CD4-positive, alpha-beta T cell treated with Interleukin-17A for 1 hour (primary cell): ENCODE measurements at regions not wholly inside any gene's neighbourhood (a gene's known extent, or its start where the extent isn't known, plus 50 kb on each side); places are given as distances from the start of the nearest gene placed in this dataset.

Experiments used
- DNase-seq: peaks from one replicate; pipeline ENCODE4 v3.0.0-alpha.2; 2020

GRCh38 chr10:25661632-25662031 is 272.4 kb upstream of the MYO3A start:
- DNase-seq, result no peak

- DNase-seq, result no peak
Observed at GRCh38 chr10:25666276-25666675, 267.8 kb upstream of the MYO3A start.

- DNase-seq, result no peak
Observed at GRCh38 chr10:25675204-25675603, 258.8 kb upstream of the MYO3A start.

- no peak for DNase-seq
Observed at GRCh38 chr10:25675615-25676014, 258.4 kb upstream of the MYO3A start.

GRCh38 chr10:25678220-25678619 is 255.8 kb upstream of the MYO3A start:
- no peak for DNase-seq

- no peak for DNase-seq
Observed at GRCh38 chr10:25678666-25679065, 255.4 kb upstream of the MYO3A start.

GRCh38 chr10:25682203-25682851 is 251.7 kb upstream of the MYO3A start:
- DNase-seq, result no peak

GRCh38 chr10:25683344-25683743 is 250.7 kb upstream of the MYO3A start:
- no peak for DNase-seq

- DNase-seq, result no peak
Observed at GRCh38 chr10:25687521-25687920, 246.5 kb upstream of the MYO3A start.

- no peak for DNase-seq
Observed at GRCh38 chr10:25689346-25690100, 244.5 kb upstream of the MYO3A start.

- DNase-seq, result no peak
Observed at GRCh38 chr10:25692761-25693160, 241.3 kb upstream of the MYO3A start.

- DNase-seq, result no peak
Observed at GRCh38 chr10:25694206-25694933, 239.7 kb upstream of the MYO3A start.

GRCh38 chr10:25694971-25695370 is 239.1 kb upstream of the MYO3A start:
- DNase-seq, result no peak

GRCh38 chr10:25695586-25695985 is 238.4 kb upstream of the MYO3A start:
- DNase-seq, result no peak

- DNase-seq, result no peak
Observed at GRCh38 chr10:25696013-25696708, 237.9 kb upstream of the MYO3A start.

GRCh38 chr10:25697412-25697811 is 236.6 kb upstream of the MYO3A start:
- no peak for DNase-seq

GRCh38 chr10:25698638-25699037 is 235.4 kb upstream of the MYO3A start:
- DNase-seq, result no peak

GRCh38 chr10:25699631-25700030 is 234.4 kb upstream of the MYO3A start:
- DNase-seq, result no peak

- DNase-seq, result no peak
Observed at GRCh38 chr10:25701652-25702051, 232.4 kb upstream of the MYO3A start.

GRCh38 chr10:25704622-25705021 is 229.4 kb upstream of the MYO3A start:
- no peak for DNase-seq

GRCh38 chr10:25707572-25707971 is 226.5 kb upstream of the MYO3A start:
- DNase-seq, result no peak

GRCh38 chr10:25707976-25708671 is 225.9 kb upstream of the MYO3A start:
- DNase-seq, result no peak

- DNase-seq, result no peak
Observed at GRCh38 chr10:25713894-25714240, 220.2 kb upstream of the MYO3A start.
